ENCODE measurements at regions not wholly inside any gene's neighbourhood (a gene's known extent, or its start where the extent isn't known, plus 50 kb on each side); places are given as distances from the start of the nearest gene placed in this dataset.

DNA sequence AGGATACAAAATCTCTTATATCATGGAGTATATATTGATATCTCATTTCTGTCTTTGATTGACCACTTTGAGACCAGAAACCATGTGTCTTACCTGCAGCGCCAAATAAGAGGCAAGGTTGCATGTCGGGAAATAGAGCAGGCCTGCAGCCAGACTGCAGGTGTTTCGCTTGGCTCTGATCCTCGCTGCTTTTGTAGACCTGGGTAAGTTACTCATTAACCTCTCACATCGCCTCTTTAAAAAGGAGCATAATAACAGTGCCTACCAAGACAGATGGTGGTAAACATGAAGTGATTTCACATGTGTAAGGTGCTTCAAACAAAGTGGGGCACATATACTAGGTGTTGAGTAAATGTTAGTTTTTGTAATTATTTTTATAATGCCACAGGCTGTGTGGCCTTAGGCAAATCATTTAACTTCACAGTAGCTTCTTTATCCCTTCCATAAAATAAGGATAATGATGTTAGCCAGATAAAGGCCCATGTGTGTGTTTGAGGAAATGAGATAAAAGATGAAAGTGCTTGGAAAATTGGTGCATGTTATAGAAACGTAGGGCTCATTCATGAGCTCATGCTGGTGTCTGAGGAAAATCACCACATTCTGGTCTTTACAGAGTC is 248.8 kb upstream of the MAP3K7 start:
- WGBS, 2 donors = 69 to 77% methylated on average over 6 of the region's 6 CpGs
- intact Hi-C loops (cut with DNase I) = no loop called here
- Histone ChIP-seq H3K27me3 (no peaks in the 10 kb centered on the region), H3K4me3 (replicated peaks in 1 of 3) (no peak overlapping the region), H3K36me3 (no peaks in the 10 kb centered on the region), H3K9me3 (no peaks in the 10 kb centered on the region), H3K4me1 (no peaks in the 10 kb centered on the region), H3K27ac (no peak overlapping the region)
- no peak for DNase-seq
- TF ChIP-seq, protein P1, sequence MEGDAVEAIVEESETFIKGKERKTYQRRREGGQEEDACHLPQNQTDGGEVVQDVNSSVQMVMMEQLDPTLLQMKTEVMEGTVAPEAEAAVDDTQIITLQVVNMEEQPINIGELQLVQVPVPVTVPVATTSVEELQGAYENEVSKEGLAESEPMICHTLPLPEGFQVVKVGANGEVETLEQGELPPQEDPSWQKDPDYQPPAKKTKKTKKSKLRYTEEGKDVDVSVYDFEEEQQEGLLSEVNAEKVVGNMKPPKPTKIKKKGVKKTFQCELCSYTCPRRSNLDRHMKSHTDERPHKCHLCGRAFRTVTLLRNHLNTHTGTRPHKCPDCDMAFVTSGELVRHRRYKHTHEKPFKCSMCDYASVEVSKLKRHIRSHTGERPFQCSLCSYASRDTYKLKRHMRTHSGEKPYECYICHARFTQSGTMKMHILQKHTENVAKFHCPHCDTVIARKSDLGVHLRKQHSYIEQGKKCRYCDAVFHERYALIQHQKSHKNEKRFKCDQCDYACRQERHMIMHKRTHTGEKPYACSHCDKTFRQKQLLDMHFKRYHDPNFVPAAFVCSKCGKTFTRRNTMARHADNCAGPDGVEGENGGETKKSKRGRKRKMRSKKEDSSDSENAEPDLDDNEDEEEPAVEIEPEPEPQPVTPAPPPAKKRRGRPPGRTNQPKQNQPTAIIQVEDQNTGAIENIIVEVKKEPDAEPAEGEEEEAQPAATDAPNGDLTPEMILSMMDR (IDR thresholded peaks at IDR 0.05) = no peak
- TF ChIP-seq POLR2A (IDR thresholded peaks at IDR 0.05) = no peak

DNA sequence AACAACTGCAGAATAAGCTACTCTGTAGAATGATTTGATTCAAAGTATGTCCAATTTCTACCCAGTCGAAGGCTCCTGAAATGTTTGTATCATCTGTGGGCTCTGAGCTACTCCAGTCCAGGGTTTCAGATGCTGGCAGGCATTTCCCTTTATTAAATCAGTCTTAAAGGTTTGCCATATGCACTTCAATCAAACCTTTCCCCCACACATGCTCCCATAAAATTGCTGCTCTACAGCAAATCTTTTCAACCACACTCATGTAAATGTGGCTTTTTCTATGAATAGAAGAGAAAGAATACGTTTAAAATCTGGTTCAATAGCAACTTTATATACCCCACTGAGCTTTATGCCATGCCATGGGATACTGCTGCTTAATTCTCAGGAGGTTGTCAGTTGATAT is 242.4 kb upstream of the MAP3K7 start:
- no peak for DNase-seq
- H3K9me3 ChIP-seq = no peaks in the 10 kb centered on the region
- no peak for TF ChIP-seq POLR2A (IDR thresholded peaks at IDR 0.05)
- TF ChIP-seq, protein P1 (IDR thresholded peaks at IDR 0.05) = no peak
- H3K27me3 ChIP-seq = no peaks in the 10 kb centered on the region
- H3K4me1 ChIP-seq = no peaks in the 10 kb centered on the region
- no peaks in the 10 kb centered on the region for H3K36me3 ChIP-seq
- 57 to 64% methylated on average over 2 of the region's 2 CpGs for WGBS, 2 donors
- intact Hi-C loops (cut with DNase I) = no loop called here
- no peak overlapping the region for H3K27ac ChIP-seq
- no peak overlapping the region for H3K4me3 ChIP-seq (replicated peaks in 1 of 3)

DNA sequence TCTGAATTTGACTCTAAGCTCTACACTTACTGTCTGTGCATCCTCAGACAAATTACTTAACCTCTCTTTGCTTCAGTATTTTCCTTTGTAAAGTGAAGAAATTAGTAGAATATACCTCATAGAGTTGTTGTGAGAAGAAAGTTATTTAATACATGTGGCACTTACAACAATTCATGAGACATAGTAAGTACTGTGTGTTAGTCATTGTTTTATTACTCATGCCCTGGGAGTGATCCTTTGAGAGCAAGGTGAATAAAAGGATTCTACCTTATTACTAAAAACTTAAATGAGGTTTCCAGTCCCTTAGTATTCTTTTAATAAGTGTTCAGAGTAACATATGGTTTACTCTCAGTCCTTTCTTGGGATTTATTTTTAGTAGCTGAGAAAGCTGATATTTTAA is 233.6 kb upstream of the MAP3K7 start:
- H3K4me1 ChIP-seq = no peaks in the 10 kb centered on the region
- H3K36me3 ChIP-seq = no peaks in the 10 kb centered on the region
- no peak for DNase-seq
- intact Hi-C loops (cut with DNase I) = no loop called here
- no peaks in the 10 kb centered on the region for H3K27me3 ChIP-seq
- H3K9me3 ChIP-seq = no peaks in the 10 kb centered on the region
- H3K4me3 ChIP-seq (replicated peaks in 1 of 3) = no peak overlapping the region
- no peak for TF ChIP-seq POLR2A (IDR thresholded peaks at IDR 0.05)
- TF ChIP-seq, protein P1 (IDR thresholded peaks at IDR 0.05) = no peak
- no peak overlapping the region for H3K27ac ChIP-seq

DNA sequence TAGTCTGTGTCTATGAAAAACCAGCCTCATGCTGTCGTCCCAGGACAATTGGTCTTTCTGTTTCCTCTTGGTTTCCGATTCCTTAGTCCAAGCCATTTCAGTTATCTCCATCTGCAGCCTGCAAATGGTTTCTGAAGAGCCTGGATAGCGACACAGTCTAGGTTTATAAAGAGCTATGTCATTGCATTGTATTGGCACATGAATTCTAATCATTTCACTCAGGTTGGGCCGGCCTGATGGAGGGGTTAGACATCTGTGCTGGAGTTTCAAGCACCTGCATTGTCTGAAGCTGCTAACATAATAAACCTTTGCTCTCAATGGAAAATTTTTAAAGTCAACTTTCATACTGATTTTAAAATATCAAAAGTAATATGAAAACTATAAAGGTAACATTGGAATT is 232.6 kb upstream of the MAP3K7 start:
- H3K4me1 ChIP-seq = no peaks in the 10 kb centered on the region
- H3K27ac ChIP-seq = no peak overlapping the region
- no peaks in the 10 kb centered on the region for H3K36me3 ChIP-seq
- 80 to 82% methylated on average over 4 of the region's 4 CpGs for WGBS, 2 donors
- no peak for DNase-seq
- TF ChIP-seq, protein P1 (IDR thresholded peaks at IDR 0.05) = no peak
- no peak for TF ChIP-seq POLR2A (IDR thresholded peaks at IDR 0.05)
- H3K4me3 ChIP-seq (replicated peaks in 1 of 3) = no peak overlapping the region
- intact Hi-C loops (cut with DNase I) = no loop called here
- no peaks in the 10 kb centered on the region for H3K27me3 ChIP-seq
- no peaks in the 10 kb centered on the region for H3K9me3 ChIP-seq

DNA sequence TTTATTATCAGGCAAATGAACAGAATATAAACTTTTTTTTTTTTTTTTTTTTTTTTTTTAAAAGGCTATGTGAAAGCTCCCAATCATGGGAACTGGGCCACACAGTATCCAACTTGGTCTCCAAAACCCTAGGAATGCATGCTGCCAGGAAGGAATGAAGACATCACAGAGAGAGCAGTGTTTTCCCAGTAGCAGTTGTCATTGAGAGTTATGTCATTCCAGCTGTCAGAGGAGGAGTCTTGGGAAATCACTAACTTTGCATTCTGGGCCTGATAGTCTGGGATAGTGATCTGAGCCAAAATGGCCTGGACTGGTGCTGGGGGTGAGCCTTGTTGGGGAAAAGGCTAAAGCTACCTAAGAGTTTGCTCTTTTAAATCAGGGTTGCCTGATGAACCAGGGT is 231.3 kb upstream of the MAP3K7 start:
- H3K9me3 ChIP-seq = no peaks in the 10 kb centered on the region
- TF ChIP-seq POLR2A (IDR thresholded peaks at IDR 0.05) = no peak
- TF ChIP-seq, protein P1 (IDR thresholded peaks at IDR 0.05) = no peak
- H3K36me3 ChIP-seq = no peaks in the 10 kb centered on the region
- DNase-seq = no peak
- no peak overlapping the region for H3K4me3 ChIP-seq (replicated peaks in 1 of 3)
- intact Hi-C loops (cut with DNase I) = no loop called here
- H3K27ac ChIP-seq = no peak overlapping the region
- no peaks in the 10 kb centered on the region for H3K27me3 ChIP-seq
- H3K4me1 ChIP-seq = no peaks in the 10 kb centered on the region

Data from thyroid gland (tissue), 4 donors.